Hepatocyte (in vitro differentiated cells): ENCODE measurements at regions not wholly inside any gene's neighbourhood (a gene's known extent, or its start where the extent isn't known, plus 50 kb on each side); places are given as distances from the start of the nearest gene placed in this dataset.

ENCODE experiments used
- EZH2 ChIP-seq: fragments of 200-600 bp; sonication (generic); IDR thresholded peaks from 2 replicates; pipeline ENCODE4 v1.6.1; 2016; ENCODE audit warnings: antibody characterized with exemption, mild to moderate bottlenecking, borderline replicate concordance
- EZH2phosphoT487 ChIP-seq: fragments of 200-600 bp; sonication (generic); IDR thresholded peaks from one replicate; pipeline ENCODE4 v1.6.1; 2018; ENCODE audit warnings: antibody characterized with exemption, mild to moderate bottlenecking, low read depth, moderate library complexity; ENCODE audit not compliant: unreplicated experiment, severe bottlenecking
- TF ChIP-seq, protein P1 (sequence below): fragments of 200-600 bp; sonication (generic); IDR thresholded peaks from 2 replicates; pipeline ENCODE4 v1.5.1; 2016; ENCODE audit warnings: antibody characterized with exemption, mild to moderate bottlenecking; ENCODE audit not compliant: poor library complexity

DNA sequence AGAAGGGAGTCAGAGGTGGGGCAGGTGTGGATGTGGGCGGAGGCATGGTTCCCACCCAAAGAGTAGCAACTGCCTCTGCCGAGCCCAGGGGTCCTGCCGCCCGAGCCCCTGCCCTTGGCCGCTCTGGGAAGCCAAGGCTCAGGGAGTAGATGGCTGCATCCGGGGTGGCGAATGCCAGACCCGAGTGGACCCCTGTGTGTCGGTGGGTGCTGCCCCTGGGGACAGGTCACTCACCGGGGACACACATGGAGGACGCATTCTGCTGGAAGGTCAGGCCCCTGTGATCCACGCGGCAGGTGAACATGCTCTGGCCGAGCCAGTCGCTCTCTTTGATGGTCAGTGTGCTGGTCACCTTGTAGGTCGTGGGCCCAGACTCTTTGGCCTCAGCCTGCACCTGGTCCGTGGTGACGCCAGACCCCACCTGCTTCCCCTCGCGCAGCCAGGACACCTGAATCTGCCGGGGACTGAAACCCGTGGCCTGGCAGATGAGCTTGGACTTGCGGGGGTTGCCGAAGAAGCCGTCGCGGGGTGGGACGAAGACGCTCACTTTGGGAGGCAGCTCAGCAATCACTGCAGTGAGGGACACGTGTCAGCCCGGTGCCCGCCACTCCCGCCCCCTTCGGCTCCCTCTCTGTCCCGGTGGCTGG lies 329.0 kb downstream of the TMEM121 start:
- TF ChIP-seq, protein P1, sequence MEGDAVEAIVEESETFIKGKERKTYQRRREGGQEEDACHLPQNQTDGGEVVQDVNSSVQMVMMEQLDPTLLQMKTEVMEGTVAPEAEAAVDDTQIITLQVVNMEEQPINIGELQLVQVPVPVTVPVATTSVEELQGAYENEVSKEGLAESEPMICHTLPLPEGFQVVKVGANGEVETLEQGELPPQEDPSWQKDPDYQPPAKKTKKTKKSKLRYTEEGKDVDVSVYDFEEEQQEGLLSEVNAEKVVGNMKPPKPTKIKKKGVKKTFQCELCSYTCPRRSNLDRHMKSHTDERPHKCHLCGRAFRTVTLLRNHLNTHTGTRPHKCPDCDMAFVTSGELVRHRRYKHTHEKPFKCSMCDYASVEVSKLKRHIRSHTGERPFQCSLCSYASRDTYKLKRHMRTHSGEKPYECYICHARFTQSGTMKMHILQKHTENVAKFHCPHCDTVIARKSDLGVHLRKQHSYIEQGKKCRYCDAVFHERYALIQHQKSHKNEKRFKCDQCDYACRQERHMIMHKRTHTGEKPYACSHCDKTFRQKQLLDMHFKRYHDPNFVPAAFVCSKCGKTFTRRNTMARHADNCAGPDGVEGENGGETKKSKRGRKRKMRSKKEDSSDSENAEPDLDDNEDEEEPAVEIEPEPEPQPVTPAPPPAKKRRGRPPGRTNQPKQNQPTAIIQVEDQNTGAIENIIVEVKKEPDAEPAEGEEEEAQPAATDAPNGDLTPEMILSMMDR = no peak
- TF ChIP-seq EZH2phosphoT487 (no peak), EZH2 (no peak)
